Kidney tubule cell (primary cell): ENCODE measurements at regions not wholly inside any gene's neighbourhood (a gene's known extent, or its start where the extent isn't known, plus 50 kb on each side); places are given as distances from the start of the nearest gene placed in this dataset.

Source experiments
- DNase-seq: peaks from one replicate; pipeline ENCODE4 v3.0.0-alpha.2; 2018; ENCODE audit warnings: low spot score

DNA sequence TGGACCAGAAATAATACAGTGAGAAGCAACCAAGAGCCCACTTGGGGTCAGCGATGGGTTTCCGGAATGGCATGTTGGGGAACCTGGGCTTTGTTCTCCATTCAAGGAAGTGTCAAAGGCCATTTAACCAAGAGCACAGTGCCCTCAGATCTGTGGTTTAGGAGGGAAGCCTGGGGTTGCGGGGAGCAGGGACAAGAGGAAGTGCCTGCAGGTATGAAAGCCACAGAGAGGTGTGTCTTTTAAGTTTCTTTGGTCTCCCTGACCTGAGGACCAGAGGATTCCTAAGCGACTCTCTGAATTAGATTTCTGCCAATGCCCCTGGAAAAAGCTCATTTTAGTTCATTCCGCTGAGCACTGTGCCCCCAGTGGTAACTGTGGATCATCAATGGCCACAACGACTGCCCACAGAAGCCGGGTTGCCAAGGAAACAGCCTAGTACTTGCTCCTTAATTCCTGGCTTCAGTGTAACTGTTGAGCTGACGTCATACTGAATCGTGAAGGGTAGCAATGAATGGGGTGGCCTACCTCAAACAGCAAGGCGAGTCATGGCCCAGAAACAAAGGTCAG is 107.3 kb upstream of the SPIN1 start:
- peak; percentile 50 for DNase-seq

DNA sequence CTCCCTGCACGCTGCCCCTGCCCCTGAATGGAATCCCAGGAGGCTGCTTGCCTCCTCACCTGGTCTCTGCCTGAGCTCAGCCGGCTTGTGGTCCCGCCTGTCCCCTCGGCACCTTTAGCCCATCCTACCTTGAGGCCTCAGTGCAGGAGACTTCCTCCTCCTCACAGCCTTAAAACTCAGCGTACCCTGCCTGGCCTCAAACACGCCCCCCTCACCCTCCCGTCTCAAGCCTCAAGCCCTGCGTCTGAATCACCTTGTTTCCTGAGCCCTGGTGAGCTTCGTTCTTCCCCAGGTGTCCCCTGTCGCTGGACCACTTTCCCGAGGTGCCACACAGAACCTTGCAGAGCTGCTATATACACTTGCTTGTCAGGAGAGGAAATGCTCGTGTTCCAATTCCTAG is 110.2 kb upstream of the SPIN1 start:
- DNase-seq = no peak

DNA sequence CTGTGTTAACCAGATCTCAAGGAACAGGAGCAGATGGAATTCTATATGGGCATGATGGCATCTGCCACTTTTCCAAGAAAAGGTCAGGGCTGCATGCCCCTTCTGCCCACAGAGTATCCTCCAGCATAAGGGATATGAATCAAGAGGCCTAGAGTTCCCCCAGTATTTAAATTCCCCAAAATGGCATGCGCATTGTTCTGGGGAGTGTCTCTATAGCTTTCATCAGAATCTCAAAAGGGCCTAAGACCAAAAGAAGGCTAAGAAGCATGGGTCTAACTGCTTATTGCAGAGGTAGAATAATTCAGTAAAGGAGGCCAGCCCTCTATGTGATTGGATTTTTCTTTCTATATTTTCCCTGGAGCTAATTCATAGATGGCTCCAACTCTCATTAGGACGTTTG is 114.2 kb upstream of the SPIN1 start:
- DNase-seq = no peak

DNA sequence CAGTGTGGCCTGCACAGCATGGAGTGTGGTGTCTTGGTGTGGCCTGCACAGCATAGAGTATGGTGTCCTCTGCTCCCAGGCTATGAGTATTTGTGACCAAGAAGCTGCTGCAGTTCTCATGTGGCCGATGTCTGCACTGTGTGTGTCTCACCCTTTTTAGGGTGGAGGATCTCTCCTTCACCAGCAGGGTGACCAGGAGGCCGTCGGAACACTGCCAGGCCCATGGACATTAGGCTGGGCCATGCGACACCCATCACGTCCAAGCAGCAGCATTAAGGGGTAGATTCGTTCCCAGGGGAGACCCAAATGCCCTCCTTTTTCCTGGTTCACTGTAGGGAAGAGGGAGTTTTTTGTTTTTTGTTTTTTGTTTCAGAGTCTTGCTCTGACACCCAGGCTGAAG is 115.3 kb upstream of the SPIN1 start:
- no peak for DNase-seq

DNA sequence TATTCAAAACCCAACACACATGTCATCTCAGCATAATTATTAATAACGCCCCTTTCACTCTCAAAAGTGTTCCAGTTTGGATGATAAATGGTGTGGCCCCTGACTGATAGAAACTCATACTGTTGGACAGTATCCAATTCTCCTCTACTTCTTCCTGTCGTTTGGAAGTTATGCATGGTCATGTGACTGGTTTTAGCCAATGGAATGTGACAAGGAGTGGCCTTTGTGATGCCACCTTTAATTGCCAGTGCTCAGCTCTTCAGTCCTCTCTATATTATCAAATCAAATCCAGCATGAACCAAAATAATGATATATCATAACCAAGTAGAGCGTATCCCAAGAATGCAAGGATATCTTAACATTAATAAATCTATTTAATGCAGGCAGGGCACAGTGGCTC is 117.8 kb upstream of the SPIN1 start:
- peak; percentile 43 for DNase-seq

DNA sequence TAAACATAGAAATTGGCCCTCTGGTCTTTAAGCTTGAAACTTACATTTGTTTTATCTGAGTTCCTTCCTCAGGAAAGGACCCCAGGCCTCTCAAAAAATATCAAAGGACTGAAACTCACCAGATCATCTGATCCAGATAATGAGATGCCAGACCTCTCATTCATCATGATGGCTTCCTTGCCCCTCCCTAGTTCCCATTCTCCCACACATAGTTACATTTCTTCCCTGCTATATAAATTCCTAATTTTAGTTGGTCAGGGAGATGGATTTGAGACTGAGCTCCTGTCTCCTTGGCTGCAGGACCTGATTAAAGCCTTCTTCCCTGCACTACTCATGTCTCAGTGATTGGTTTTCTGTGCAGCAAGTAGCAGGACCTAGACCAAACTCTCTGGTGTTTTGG is 119.4 kb upstream of the SPIN1 start:
- DNase-seq = no peak

DNA sequence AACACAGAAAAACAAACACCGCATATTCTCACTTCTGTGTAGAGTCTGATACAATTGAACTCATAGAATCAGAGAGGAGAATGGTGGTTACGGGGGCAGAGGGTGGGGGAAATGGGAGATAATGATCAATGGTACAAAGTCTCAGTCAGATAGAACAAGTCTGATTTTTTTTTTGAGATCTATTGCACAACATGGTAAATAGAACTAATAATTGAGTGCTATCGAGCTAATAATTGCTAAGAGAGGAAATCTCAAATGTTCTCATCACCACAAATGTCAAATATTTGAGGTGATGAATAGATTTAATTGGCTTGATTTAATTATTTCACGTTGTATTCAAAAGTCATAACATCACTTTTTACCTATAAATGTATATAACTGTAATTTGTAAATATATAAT is 121.0 kb upstream of the SPIN1 start:
- DNase-seq = no peak

DNA sequence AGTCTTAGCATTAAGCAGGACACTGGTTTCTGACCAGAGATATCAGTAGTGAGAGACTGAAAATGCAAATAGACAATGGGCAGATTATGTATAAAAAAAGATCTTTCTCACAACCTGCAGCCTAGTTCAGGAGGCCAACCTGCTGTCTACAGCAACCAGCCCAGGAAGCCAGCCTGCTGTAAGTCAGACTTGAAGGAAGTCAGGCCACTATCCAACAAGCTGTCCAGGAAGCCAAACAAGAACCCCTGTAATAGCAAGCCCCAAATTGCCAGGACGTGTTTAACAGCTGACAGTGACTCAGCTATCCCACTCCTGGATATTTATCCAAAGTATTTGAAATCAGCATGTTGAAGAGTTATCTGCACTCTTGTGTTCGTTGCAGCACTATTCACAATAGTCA is 121.8 kb upstream of the SPIN1 start:
- DNase-seq = no peak

DNA sequence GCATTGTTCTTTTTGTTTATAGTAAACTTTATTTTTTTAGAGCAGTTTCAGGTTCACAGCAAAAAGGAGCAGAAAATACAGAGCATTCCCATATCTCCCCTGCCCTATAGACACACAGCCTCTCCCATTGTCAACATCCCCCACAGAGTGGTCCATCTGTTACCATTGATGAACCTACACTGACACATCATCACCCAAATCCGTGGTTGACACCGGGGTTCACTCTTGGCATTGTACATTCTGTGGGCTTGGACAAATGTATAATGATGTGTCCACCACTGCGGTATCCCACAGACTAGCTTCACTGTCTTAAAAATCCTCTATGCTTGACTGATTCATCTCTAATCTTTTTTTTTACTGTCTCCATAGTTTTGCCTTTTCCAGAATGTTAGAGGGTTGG is 120.7 kb upstream of the SPATA31C2 start:
- DNase-seq = no peak

DNA sequence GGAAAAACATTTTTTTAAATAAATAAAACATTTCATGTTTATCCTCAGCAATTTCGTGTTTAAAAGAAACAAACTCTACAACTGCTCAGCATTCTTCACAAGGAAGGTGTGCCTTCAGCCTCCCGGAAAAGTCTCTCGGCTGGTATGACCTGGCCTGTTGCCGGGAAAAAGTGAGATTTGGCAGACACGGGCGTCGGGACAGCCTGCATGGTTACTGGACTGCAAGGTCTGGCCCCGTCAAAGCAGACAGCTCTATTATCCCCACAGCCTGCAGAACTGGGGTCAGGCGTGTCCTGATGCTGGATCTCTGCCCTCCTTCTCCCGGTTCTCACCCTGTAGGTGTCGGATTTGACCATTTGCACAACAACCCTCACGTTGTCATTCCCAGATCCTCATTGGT is 120.3 kb upstream of the SPATA31C2 start:
- peak; percentile 79 for DNase-seq

DNA sequence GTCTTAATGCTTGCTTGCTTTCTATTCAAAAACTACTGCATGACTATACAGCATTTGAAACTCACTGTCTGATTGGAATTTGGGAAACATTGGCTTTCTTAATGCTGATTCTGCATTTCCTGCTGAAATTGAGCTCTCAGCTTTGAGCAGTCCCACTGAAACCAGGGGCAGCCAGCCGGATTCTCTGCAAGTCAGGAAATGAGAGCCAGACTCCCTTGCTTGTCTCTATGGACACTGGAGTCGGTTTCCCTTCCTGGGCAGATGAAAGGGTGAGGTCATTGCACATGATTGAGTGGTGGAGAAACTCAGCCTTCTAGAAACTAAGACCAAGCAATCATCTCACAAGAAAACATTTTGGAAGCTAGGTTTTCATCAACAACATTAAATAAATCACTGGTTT is 119.7 kb upstream of the SPATA31C2 start:
- DNase-seq = peak; percentile 93

DNA sequence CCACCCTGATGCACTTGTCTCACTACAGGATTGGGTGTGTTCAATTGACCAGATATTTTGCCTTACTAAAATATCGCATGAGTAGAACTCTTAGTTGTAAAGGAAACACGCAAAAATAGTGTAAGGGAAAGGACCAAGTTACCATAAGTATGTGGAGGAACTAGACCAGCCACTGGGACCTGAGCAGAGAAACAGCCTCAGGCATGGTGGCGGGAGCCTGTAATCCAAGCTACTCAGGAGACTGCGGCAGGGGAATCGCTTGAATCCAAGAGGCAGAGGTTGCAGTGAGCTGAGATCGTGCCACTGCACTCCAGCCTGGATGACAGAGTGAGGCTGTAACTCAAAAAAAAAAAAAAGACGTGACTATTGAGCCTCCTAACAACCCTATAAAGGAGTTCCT is 117.9 kb upstream of the SPATA31C2 start:
- DNase-seq = no peak

DNA sequence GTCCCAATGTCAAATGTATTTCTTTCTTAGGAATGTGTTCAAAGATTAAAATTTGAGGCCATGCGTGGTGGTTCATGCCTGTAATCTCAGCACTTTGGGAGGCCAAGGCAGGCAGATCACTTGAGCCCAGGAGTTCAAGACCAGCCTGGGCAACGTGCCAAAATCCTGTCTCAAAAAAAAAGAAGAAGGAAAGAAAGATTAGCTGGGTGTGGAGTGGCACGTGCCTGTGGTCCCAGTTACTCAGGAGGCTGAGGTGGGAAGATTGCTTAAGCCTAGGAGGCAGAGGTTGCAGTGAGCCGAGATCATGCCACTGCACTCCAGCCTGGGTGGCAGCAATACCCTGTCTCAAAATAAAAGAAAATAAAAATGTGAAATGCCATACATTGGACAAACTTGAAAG is 117.5 kb upstream of the SPATA31C2 start:
- DNase-seq = peak; percentile 69

DNA sequence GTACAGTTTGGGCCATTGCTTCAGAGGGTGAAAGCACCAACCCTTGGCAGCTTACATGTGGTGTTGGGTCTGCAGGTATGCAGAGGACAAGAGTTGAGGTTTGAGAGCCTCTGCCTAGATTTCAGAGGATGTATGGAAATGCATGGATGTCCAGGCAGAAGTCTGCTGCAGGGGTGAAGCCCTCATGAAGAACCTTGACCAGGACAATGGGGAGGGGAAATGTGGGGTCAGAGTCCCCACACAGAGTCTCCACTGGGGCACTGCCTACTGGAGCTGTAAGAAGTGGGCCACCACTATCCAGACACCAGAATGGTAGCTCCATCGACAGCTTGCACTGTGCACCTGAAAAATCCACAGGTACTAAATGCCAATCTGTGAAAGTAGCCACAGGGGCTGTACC is 113.6 kb upstream of the SPATA31C2 start:
- DNase-seq = no peak

DNA sequence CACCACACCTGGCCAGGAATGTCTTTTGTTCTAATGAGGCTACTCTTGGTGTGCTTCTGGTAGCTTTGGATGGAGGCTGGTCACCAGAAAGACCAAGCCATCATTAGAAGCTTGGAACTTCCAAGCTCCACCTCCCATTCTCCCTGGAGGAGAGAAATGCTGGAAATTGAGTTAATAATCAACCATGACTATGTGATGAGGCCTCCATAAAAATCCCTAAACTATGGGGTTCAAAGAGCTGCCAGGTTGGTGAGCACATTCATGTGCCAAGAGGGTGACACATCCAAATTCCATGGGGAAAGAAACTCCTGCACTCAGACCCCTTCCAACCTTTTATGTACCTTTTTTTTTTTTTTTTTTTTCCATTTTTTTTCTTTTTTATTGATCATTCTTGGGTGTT is 105.5 kb upstream of the SPATA31C2 start:
- peak; percentile 96 for DNase-seq

DNA sequence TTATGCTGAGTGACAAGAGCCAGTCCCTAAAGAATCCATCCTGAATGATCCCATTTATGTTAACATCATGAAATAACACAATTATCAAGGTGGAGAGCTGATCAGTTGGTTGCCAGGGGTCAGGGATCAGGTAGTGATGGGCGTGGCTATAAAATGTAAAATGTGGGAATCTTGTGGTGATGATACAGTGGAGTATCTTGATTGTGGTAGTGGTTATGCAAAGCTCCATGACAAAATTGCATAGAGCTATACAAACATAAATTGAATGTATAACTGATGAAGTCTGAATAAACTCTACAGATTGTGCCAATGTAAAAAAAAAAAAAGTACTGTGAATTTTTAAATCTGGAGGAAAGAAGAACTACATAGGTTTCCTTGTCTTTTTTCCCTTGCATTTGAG is 104.6 kb upstream of the SPATA31C2 start:
- no peak for DNase-seq

DNA sequence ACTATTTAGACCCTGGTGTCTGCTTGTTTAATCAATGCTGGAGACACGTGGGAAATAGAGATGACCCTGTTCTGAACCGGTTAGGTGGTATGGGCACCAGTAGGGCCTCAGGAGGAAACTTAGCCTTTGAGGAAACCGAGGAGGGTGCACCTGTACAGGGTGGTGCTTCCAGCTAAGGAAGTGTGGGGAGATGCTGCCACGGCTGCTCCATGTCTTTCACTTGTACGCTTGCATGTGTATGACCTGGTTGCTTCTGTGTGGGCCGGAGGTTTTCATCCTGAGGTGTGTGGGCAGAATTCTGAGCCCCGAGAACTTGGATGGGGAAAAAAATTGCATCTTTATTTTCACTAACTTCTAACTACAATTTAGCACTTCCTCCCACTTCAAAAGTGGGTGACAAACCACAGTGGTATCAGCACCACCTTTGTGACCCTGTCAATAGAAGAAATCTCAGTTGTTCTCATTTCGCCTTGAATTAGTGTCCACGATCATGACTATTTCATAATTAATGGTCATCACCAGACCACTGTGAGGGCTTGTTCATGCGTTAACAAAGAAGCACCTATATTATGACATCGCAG is 99.8 kb upstream of the SPATA31C2 start:
- no peak for DNase-seq

DNA sequence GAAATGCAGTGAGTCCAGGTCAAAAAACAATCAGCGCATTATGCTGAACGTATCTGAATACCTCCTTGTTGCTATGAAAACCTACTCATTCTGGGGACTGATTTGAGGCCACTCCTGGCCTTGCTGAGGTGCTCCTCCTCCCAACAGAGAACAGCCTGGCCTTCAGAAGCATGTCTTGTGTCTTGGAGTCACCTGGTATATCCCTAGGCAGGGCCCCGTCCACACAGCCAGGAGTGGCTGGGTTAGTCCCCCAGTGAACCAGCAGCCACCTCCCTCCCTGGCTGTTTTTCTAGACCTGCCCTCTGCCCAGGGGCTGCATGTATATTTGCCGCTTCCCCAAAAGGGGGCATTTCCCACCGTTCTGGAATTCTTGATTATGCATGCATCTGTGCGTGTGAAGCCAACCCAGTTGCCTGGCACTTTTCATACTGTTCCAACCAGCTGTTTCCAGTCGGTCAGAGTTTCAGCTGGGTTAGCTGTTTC is 99.2 kb upstream of the SPATA31C2 start:
- DNase-seq = no peak

DNA sequence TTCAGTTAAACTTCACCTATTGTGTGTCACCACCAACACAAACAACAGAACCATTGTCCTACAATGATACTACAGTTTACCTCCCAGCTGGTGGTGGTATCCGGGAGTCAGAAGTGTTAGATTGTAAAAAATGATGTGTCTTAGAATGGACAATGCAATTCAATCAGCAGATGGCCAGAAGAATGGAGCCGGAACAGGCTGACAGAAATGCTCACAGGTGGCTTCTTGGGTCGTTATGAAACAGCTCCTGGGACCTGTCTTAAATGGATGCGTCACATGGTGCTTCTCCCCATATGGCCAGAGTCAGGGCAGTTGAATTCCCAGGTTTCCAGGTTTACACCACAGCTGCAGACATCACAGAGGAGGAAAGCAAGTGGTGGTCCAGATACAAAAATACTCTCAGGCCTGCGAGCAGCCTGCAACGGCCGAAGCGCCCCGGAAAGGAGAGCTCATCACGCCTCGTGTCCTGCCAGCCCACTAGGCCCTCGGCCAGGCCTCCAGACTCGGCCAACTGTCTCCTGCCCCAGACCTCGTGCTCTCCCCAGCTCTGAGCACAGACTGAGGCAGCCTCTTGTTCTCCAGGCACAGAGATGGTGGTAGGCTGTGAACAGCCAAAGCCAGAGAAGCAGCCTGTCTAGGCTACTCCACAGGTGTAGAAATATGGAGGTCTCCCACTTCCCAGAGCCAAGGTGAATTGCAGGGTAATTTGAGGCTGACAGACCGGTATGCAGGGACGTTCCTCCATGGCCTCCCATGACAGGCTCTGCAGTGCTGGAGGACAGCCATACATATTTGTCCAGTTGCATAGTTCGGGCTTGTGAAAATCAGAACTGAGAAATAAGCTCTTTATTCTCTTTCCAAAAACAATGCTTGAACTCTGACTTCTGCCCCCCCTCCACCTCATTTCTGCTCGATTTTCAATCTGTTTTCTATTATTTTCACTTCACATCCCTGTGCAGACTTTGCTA is 98.5 kb upstream of the SPATA31C2 start:
- no peak for DNase-seq

DNA sequence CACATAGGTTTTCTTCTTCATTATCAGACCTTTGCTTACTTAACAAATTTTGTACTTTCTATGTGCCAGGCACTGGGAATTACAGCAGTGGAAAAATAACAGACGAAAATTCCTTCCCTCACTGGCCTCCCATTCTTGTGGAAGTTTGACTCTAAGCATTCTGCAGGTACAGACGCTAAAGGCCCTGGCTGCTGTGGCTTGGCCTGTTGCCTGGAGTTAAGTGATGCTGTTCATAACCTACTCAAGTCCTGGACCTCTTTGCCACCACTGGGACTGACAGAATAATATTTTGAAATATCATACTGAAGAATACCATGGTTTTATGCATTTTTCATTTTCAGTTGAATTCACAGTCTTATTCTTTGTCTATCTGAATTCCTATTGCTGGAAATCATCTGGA is 97.3 kb upstream of the SPATA31C2 start:
- no peak for DNase-seq

DNA sequence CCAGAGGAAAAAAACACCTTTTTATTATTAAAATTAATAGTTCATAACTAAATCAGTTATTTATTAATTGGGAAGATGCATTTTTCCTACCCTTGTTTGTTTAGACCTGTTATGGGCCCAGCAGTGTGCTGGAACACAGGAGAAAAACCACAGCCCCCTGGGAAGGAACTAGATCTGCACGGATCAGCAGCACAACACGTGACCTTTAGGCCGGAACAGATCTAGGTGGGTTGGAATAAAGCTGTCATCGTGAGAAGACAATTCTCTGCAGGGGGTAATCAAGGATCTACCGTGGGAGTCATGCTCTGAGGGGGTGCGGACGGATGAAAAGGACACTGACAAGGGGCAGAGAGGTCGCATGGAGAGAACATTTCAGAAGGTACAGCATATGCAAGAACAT is 95.8 kb upstream of the SPATA31C2 start:
- no peak for DNase-seq

DNA sequence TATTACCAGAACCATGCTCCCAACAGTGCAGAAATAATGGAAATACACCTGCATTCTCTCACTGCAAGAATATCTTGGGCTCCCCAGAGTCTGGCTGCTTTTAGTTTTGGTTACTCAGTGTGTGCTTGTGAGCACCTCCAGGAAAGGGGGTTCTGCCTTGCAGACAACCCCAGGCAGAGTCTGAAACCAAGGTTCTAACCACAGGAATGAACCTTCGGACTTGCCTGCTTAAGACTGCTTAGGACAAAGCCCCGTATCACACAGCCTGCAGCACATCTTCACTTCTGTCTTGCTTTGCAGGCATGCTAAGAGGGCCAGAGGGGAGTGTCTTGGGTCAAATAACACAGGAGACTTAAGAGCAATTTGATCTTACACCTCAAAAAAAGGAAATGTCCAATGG is 94.8 kb upstream of the SPATA31C2 start:
- peak; percentile 11 for DNase-seq

DNA sequence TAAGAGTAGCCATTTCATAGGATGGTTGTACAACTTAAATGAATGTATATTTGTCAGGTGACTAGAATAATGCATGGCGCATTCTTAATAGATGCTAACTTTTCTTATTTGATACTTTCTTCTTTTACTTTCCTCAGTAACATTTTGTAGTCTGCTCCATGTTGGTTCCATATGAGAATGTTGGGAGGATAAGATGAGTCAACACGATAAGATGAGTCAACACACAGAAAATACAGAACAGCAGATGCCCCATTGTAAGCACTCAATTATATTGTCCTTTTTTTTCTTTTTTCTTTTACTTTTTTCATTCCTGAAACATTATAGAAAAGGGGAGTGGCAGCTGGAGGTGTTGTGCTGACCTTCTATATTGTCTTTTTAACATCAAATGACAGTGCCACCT is 92.3 kb upstream of the SPATA31C2 start:
- DNase-seq = no peak
